HG03442 (cell line): ENCODE measurements at regions not wholly inside any gene's neighbourhood (a gene's known extent, or its start where the extent isn't known, plus 50 kb on each side); places are given as distances from the start of the nearest gene placed in this dataset.
"Not testable (repeated sequence)": the region's sequence is repeated elsewhere in the genome, so short reads cannot be mapped to it uniquely, and the experiment has no call there.

Experiments
- ATAC-seq: cut with Tn5 transposase; IDR thresholded peaks from one replicate; pipeline ENCODE4 v1.9.1; 2021; ENCODE audit warnings: mild to moderate bottlenecking, moderate library complexity; ENCODE audit not compliant: unreplicated experiment

DNA sequence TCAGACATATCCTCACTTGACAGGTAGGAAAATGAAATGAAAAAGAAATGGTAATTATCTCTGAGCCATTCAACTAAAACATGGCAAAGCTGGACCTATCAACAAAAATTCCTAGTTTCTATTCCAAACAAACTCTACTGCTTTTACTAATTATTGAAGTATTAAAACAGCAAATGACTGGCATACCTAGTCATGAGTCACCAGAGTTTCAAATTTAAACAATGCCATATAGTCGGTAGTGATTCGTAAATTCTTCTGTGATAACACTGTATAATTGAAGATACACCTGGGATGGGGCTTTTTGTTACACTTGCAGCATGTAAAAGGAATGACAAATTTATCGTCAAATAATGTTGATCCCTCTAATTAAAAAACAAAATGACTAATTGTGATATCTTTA is 153.1 kb upstream of the THUMPD2 start:
- ATAC-seq = no peak

DNA sequence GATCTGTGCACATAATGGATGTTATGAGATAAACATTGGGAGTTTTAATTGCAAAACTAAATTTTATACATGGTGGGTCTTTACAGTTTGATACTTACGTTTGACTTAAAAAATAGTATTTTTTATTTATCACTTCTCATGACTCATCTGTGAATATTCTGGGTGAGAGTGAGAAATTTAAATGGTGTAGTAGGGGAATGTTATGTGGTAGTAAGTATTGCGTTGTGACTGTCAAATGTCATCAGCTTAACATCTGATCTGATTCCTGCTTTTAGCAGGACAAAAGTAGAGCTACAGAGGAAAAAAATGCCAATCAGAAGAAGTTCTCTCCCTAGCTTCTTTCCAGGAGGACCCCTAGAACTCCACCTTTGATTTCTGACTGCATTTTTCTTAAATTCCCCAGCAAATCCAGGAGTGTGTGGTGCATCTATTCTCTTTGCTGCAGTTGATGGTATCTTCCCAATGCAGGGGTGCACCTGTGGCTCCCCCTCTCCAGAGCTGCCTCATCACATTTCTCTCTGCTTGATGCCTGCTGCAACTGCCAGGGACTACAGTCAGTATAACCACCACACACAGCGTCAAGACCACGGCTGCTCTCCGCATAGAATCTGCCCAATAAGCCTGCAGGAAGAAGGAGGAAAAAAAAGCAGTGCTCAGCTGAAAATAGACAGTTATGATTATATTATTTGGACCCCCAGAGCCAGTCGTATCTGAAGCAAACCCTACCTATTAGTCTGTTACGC is 151.3 kb upstream of the THUMPD2 start:
- ATAC-seq = no peak

DNA sequence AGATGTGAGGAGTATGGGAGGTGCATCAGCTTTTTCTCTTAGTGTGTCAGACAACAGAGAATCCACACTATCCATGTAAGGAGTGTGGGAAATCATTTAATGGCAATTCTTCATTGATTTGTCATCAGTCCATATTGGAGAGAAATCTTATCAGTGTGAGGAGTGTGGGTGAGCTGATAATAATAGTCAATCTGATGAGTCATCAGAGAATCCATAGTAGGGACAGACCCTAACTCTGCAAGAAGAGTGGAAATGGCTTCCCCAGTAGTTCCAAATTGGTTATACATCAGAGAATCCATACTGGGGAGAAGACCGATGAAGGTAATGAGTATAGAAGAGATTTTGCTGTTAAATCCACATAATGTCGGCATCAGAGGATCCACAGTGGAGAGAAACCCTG is 150.5 kb upstream of the THUMPD2 start:
- ATAC-seq = no peak

DNA sequence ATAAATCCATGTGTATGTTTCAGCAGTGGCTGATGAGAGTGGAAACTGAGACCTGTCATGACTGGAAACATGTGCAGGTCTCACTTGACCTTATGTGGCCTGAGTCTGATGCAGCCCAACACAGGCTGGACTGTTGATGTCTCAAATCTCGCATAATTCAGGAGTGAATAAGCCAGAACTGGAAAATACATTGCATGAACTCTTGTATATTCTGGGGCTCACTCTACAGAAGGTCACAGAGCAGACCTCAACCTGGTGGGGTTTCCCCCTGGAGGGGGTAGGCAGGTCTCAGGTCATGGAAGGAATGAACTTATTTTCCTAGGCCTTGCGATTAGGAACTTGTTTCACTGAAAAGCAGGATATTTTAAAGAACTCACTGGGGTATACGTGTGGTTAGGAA is 146.3 kb upstream of the THUMPD2 start:
- ATAC-seq = no peak

DNA sequence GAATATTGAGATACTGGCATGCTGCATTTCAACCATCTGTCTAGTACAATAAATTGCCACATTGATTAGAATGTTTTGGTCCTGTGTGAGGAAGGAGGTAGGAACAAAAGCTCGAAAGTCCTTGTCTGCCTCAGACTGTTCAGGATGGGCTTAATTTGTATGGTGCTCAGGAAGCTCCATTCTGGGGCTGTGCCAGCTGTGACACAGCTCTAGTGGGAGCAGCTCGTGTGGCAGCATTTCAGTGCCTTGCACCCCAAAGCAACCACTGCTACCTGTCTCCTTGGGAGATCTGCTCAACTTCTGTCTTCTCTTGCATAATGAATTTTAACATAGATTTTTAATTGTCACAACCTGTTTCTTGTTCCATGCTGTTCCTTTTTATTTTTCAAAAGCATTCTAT is 144.4 kb upstream of the THUMPD2 start:
- ATAC-seq = no peak

DNA sequence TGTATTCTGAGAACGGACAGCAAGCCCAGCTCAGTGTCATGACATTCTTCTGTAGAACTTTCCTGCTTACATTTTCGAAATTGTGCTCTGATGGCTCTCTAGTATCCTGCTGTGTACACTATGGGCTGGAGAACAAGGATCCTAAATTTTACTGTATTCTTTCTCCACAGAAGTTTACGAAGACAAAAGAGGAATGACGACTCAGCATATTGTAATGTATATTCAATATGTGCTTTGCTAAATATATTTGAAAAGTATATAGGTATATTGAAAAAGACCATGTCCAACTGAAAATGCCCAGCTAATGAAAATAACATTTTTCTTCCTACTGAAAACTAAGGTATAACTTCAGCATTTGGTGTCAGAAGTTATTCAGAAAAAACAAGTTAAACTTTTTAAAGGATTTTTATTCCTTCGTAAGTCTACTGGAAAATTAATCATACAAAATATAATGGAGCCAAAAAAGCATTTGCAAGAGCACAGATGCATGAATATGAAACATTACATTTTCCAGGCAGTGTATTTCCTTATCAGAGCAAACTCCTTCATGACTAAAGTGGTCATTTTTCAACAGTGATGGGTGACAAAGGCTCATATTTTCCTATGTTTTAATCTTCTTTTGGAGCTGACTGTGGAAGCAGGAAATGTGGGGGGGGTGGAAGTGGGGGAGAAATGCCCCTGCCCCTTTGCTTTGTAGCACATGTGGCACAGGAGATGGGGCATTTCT is 143.8 kb upstream of the THUMPD2 start:
- no peak for ATAC-seq

DNA sequence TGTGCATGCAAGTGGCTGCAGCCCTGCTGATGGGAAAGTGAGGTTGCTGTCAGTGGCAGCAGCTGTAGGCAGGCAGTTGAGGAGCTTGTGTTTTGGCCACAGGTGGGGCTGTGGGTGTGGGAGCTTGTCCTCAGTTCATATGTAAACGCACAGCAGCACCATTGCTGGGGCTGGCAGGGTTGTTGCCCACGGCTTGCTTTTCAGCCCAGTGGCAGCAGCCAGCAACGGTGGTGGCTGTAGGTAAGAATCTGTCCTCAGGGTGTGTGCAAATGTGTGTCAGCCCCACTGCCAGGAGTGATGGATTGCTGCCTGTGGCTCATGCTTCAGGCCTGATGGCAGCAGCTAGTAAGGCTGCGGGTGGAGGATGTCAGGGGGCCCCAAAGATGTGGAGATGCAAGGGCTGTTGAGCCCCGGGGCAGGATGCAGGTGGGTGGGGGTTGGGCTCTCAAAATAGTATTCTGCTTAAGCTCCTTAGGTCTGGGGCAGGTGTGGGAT is 141.3 kb upstream of the THUMPD2 start:
- ATAC-seq = no peak

DNA sequence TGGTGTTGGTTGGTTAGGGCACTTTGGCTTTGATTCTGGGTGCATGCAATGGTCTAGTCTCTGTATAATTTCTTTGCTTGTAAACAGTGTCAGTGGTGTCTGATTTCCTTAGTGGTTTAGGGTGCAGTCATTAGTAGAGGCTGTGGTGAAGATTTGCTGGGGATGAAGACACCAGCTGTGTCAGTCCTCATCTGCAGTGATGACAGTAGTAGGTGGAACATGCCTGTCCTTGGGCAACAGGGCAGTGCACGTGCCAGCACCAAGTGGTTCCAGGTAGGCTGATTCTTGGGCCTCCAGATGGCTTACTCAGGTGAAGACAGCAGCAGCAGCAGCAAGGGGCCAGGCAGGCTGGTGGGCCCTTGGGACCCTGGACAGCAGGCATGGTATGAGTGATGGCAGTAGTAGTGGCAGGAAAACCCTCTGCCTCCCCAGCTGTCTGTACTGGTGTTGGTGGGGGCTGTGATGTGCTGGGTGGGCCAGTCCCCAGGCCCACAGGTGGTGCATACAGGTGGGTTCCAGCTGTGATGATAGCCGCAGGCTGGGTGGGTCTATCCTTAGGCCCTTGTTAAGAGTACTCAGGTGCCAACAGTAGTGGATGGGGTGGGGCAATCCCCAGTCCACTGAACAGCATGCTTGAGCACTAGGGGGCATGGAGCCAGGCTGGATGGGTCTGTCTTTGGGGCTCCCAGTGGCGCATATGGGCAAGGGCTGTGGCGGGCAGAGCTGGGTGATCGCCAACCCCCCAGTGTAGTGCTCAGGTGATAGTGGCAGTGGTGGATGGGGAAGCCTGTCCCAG is 140.7 kb upstream of the THUMPD2 start:
- ATAC-seq = no peak

DNA sequence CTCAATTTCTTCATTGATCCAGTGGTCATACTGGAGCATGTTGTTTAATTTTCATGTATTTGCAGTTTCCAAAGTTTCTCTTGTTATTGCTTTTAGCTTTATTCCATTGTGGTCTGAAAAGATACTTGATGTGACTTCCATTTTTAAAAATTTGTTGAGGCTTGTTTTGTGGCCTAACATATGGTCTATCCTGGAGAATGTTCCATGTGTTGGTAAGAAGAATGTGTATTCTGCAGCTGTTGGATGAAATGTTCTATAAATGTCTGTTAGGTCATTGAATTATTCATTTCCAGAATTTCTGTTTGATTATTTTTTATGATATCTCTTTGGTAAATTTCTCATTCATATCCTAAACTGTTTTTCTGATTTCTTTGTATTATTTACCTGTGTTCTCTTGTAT is 139.8 kb upstream of the THUMPD2 start:
- no peak for ATAC-seq

DNA sequence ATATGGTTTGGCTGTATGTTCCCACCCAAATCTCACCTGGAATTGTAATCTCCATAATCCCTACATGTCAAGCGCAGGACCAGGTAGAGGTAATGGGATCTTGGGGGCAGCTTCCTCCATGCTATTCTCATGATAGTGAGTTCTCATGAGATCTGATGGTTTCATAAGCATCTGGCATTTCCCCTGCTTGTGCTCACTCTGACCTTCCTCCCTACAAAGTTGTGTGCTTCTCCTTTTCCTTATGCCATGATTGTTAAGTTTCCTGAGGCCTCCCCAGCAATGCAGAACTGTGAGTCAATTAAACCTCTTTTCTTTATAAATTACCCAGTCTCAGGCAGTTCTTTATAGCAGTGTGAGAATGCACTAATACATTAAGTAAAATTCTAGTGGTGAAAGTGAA is 138.3 kb upstream of the THUMPD2 start:
- ATAC-seq = not testable (repeated sequence)

DNA sequence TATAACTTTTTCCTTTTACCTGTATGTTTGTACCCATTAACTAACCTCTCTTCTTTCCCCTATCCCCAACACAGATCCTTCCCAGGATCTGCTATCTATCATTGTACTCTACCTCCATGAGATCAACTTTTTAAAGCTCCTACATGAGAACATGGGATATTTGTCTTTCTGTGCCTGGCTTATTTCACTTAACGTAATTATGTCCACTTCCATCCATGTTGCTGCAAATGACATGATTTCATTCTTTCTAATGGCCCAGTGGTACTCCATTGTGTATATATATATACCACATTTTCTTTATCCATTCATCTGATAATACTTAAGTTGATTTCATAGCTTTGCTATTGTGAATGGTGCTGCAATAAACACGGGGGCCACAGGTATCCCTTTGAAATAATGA is 135.9 kb upstream of the THUMPD2 start:
- ATAC-seq = no peak

DNA sequence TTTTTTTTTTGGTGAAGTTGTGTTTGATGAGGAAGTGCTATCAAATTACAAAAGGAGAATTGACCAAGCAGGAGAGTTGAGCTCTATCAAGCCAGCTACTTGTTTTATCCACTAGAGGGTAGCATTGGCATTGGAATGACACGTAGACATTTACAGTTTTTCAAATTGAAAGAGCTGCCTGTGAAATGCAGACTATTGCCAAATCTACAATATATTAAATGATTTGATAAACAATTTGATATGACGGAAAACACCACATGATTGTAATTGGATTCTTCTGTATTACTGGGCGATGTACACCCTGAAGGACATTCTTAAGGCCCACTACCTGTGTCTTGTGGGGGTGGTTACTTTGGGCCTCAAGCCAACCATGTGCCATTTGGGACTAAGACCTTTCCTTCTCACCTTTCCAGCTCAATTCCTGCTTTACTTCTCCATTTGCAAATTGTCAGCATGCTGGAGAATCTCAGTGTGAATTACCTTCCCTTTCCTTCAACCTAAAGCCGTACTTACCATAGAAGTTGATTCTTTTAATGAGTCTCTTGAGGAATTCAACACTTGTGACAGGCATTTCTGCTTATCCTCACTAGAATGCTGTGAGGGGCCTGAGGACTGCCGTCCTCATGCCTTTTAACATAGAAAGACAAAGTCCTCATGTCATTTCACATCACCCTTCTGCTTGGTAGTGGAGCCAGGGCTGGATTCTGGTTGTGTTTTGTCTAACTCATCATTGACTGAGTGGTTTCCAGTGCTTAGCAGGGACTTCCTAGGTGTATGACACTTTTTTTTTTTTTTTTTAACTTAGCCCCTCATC is 134.8 kb upstream of the THUMPD2 start:
- peak; percentile 70 for ATAC-seq

DNA sequence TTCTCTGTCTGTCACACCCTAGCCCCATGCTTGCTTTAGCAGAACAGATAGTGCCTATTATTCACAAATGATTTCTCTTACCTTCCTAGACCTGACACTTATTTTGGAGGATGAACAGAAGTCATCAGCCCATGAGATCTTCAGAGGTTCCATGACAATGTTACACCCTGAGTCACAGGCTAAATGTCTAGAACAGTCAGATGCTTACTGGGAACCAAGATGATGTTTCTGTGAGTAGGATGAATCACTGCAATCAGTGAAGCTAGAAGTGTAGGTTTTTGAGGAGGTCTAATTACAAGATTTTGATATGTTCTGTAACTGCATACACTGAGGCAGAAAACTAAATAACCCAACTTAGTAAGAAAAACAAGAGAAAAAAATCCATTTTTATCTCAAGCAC is 123.0 kb upstream of the THUMPD2 start:
- ATAC-seq = no peak

DNA sequence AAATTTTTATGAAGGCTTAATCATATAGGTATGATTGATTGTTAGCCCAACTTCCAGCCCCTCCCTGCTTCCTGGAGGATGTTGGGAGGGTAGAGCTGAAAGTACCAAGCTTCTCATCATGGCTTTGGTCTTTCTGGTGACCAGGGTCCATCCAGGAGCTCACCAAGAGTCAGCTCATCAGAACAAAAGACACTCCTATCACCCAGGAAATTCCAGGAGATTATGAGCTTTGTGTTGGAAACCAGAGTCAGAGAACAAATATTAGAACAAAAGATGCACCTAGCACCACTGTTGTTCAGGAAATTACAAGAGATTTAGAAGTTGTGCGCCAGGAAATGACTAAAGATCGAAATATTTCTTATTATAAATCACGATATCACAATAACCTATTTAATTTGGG is 119.9 kb upstream of the THUMPD2 start:
- no peak for ATAC-seq

DNA sequence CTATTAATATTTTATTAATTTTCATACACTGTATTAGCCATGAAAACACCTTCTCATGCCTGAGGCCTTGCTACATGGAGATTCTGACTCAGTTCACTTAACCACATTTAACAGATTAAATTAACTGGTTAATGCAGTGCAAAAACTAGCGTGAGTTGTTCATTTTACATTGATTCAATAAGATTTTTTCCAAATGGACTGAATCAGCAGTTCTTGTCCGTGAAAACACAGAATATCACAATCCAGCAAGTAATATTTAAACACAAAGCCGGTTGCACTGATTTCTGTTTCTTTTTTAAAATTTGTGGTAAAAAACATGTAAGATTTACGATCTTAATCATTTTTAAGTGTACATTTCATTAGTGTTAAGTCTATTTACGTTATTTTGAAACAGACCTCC is 118.2 kb upstream of the THUMPD2 start:
- no peak for ATAC-seq

DNA sequence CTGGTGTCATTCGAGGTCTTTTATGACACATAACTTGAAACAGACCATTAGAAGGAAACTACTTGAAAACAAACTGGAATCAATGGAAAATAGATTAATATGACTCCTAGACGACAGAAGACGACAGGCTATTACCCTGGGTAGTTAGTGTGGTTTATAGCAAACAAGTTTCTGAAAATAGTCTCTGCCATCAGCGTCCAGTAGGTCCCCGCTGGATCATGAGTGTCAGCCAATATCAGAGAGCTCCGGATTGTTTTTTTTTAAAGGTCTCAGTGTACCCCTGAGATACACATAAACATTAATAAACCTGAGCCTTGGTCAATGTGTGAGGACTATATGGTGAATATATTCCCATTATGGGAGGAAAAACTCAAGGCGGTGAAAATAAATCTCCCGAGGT is 115.0 kb upstream of the THUMPD2 start:
- ATAC-seq = no peak

DNA sequence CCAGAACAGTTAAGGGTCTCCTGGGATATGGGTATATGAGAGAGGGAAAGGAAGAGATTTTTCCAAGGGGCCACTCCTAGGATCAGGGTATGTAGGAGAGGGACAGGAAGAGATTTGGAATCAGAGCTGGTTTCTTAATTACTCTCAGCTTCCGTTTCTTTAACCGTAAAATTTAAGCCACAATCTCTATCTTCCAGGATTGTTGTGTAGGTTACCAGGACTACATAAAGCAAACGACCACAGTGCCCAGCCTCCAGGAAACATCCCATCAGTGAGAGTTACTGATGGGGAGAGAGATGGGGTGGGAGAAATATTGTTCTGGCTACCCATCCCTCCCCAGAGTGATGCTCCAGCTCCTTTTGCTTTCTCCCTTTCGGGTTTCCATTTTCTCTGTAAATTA is 114.6 kb upstream of the THUMPD2 start:
- ATAC-seq = no peak

DNA sequence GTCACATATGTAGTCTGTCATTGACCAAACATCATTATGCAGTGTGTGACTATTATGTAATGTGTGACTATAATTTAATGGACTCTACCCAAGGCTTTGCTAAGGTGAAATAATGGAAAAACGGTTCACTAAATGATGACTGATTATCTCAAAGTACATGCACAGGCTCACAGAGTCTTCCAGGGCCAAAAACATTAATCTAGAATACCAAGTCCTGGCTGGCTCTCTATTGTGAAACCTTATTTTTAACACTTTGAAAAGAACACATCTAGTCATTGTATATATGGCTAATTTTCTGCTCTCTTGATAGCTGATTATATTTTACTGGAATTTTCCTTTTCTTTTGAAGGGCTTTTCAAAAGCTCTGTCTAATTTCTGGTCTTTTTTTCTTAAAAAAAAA is 102.9 kb upstream of the THUMPD2 start:
- ATAC-seq = no peak

DNA sequence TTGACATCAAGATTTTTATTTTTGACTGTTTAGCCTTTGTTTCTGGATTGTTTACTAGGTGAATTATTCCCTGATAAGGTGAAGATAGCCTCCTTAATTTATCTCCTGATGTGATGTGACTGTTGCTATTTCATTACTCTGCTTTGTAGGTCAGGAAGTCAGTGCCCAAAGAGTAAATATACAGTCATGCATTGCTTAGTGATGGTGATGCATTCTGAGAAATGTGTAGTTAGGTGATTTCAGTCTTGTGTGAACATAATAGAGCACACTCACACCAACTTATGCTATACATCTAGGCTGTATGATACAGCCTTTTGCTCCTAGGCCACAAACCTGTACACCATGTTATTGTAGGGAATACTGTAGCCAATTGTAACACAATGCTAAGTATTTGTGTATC is 102.4 kb upstream of the THUMPD2 start:
- ATAC-seq = no peak

DNA sequence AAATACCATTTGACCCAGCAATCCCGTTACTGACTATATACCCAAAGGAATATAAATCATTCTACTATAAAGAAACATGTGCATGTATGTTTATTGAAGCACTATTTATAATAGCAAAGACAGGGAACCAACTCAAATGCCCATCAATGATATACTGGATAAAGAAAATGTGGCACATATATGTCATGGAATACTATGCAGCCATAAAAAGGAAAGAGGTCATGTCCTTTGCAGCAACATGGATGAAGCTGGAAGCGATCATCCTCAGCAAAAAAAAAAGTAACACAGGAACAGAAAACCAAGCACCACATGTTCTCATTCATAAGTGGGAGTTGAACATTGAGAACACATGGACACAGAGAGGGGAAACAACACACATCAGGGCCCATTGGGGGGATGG is 99.9 kb upstream of the THUMPD2 start:
- ATAC-seq = not testable (repeated sequence)

DNA sequence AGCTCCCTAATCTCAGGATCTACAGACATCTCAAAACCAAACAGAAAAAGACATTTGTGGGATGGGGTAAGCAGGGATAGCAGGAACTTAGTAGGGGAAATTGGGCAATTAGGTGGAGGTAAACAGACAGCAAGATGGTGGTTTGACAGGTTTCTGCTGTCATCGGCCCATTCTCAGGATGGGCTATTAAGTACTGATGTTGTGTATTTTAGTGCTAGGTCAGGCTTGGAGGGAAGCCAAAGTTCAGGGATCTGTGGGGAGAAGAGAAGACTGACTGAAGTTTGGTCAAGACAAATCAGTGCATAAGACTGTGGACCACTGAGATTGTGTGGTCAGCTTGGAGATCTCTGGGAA is 96.8 kb upstream of the THUMPD2 start:
- no peak for ATAC-seq
